ENCODE measurements at regions not wholly inside any gene's neighbourhood (a gene's known extent, or its start where the extent isn't known, plus 50 kb on each side); places are given as distances from the start of the nearest gene placed in this dataset.

GRCh38 chr5:138695781-138696180, 57.4 kb upstream of the CTNNA1 start:
- Mint-ChIP-seq H3K36me3 (no peaks in the 10 kb centered on the region), H3K27me3 (ENCODE audit: low read depth in 2 of 2) (peaks cover 40 to 53% of the 10 kb centered on the region in 2 donors), H3K27ac (no peak overlapping the region), H3K4me1 (peaks cover 4 to 5% of the 10 kb centered on the region in 2 donors), H3K9me3 (no peaks in the 10 kb centered on the region), H3K4me3 (no peak overlapping the region)
- peaks cover 12% of the 10 kb centered on the region for H3K27me3 ChIP-seq (ENCODE audit: control insufficient read depth, insufficient read depth, low read length)
- TF ChIP-seq, protein P1, sequence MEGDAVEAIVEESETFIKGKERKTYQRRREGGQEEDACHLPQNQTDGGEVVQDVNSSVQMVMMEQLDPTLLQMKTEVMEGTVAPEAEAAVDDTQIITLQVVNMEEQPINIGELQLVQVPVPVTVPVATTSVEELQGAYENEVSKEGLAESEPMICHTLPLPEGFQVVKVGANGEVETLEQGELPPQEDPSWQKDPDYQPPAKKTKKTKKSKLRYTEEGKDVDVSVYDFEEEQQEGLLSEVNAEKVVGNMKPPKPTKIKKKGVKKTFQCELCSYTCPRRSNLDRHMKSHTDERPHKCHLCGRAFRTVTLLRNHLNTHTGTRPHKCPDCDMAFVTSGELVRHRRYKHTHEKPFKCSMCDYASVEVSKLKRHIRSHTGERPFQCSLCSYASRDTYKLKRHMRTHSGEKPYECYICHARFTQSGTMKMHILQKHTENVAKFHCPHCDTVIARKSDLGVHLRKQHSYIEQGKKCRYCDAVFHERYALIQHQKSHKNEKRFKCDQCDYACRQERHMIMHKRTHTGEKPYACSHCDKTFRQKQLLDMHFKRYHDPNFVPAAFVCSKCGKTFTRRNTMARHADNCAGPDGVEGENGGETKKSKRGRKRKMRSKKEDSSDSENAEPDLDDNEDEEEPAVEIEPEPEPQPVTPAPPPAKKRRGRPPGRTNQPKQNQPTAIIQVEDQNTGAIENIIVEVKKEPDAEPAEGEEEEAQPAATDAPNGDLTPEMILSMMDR (IDR thresholded peaks at IDR 0.05) = no peak
- DNase-seq (no peak), ATAC-seq (no peak)
- no peaks in the 10 kb centered on the region for H3K4me1 ChIP-seq (ENCODE audit: control insufficient read depth, insufficient read depth, low read length)
- intact Hi-C loops (cut with micrococcal nuclease) = no loop called here
- H3K36me3 ChIP-seq (ENCODE audit: control insufficient read depth, insufficient read depth, low read length) = no peaks in the 10 kb centered on the region
- H3K27ac ChIP-seq (ENCODE audit: low read length) = no peak overlapping the region
- no peaks in the 10 kb centered on the region for H3K9me3 ChIP-seq (ENCODE audit: control insufficient read depth, insufficient read depth, low read length)
- no peak overlapping the region for H3K4me3 ChIP-seq (ENCODE audit: low read length)
- WGBS (ENCODE audit: insufficient coverage) = 93% methylated on average over 3 of the region's 3 CpGs

DNA sequence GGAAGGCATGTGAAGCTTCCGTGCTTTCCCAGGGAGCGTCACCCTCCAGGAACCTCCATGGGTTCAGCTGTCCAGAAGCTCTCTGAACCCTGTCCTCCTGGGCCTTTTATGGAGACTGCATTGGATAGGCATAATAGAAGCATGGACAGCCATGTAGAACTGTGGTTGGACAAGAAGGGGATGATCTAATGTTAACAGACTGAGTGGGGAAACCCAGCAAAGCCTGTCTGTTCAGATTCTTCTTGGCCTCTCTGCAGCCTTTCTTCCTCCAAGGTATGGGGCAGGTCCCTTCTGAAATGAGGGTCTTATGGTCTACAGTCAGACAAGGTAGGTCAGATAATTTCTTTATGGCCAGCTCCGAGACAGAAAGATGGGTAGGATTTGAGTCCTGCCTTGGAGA, 59.1 kb upstream of the CTNNA1 start:
- 98% methylated on average over 3 of the region's 3 CpGs for WGBS (ENCODE audit: insufficient coverage)

GRCh38 chr5:138692370-138692769, 60.9 kb upstream of the CTNNA1 start:
- Histone ChIP-seq H3K9me3 (ENCODE audit: control insufficient read depth, insufficient read depth, low read length) (no peaks in the 10 kb centered on the region), H3K27me3 (ENCODE audit: control insufficient read depth, insufficient read depth, low read length) (peaks cover 15% of the 10 kb centered on the region), H3K4me3 (ENCODE audit: low read length) (no peak overlapping the region), H3K27ac (ENCODE audit: low read length) (no peak overlapping the region), H3K4me1 (ENCODE audit: control insufficient read depth, insufficient read depth, low read length) (no peaks in the 10 kb centered on the region), H3K36me3 (ENCODE audit: control insufficient read depth, insufficient read depth, low read length) (no peaks in the 10 kb centered on the region)
- intact Hi-C loops (cut with micrococcal nuclease) = no loop called here
- no peak overlapping the region for H3K27ac Mint-ChIP-seq
- H3K27me3 Mint-ChIP-seq (ENCODE audit: low read depth in 2 of 2) = peaks cover 32 to 44% of the 10 kb centered on the region in 2 donors
- no peak for ATAC-seq
- no peak overlapping the region for H3K4me3 Mint-ChIP-seq
- no peaks in the 10 kb centered on the region for H3K9me3 Mint-ChIP-seq
- TF ChIP-seq, protein P1 (IDR thresholded peaks at IDR 0.05) = no peak
- no peaks in the 10 kb centered on the region for H3K36me3 Mint-ChIP-seq
- peaks cover 0 to 4% of the 10 kb centered on the region in 2 donors for H3K4me1 Mint-ChIP-seq
- no peak for DNase-seq

More for the DNA sequence above, 59.1 kb upstream of the CTNNA1 start:
- Histone ChIP-seq H3K4me3 (ENCODE audit: low read length) (no peak overlapping the region), H3K4me1 (ENCODE audit: control insufficient read depth, insufficient read depth, low read length) (no peaks in the 10 kb centered on the region), H3K27me3 (ENCODE audit: control insufficient read depth, insufficient read depth, low read length) (peaks cover 9% of the 10 kb centered on the region), H3K27ac (ENCODE audit: low read length) (no peak overlapping the region), H3K36me3 (ENCODE audit: control insufficient read depth, insufficient read depth, low read length) (no peaks in the 10 kb centered on the region), H3K9me3 (ENCODE audit: control insufficient read depth, insufficient read depth, low read length) (no peaks in the 10 kb centered on the region)
- ATAC-seq (no peak), DNase-seq (no peak)
- H3K4me3 Mint-ChIP-seq = no peak overlapping the region
- no peaks in the 10 kb centered on the region for H3K36me3 Mint-ChIP-seq
- peaks cover under 1 to 4% of the 10 kb centered on the region in 2 donors for H3K4me1 Mint-ChIP-seq
- H3K27ac Mint-ChIP-seq = no peak overlapping the region
- no peaks in the 10 kb centered on the region for H3K9me3 Mint-ChIP-seq
- peaks cover 31 to 46% of the 10 kb centered on the region in 2 donors for H3K27me3 Mint-ChIP-seq (ENCODE audit: low read depth in 2 of 2)
- intact Hi-C loops (cut with micrococcal nuclease) = no loop called here
- TF ChIP-seq, protein P1 (IDR thresholded peaks at IDR 0.05) = no peak

DNA sequence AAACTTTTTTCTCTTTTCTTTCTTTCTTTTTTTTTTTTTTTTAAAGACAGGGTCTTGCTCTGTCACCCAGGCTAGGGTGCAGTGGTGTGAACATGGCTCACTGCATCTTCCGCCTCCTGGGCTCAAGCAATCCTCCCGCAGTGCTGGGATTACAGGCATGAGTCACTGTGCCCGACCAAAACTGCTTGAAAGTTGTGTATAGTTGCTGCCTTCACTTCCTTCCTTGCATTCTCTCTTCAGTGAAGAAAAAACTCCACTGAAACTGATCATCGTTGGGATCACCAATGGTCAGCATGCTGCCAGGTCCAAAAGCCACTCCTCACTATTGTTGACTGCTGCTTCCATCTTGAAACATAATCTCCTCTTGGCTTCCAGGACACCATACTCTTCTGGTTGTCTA, 66.6 kb upstream of the CTNNA1 start:
- no peak overlapping the region for H3K4me3 Mint-ChIP-seq
- H3K27ac ChIP-seq (ENCODE audit: low read length) = no peak overlapping the region
- H3K27me3 Mint-ChIP-seq (ENCODE audit: low read depth in 2 of 2) = peaks cover 42 to 44% of the 10 kb centered on the region in 2 donors

More for the DNA sequence above, 66.6 kb upstream of the CTNNA1 start:
- H3K4me1 Mint-ChIP-seq = peaks cover 0 to 3% of the 10 kb centered on the region in 2 donors
- Histone ChIP-seq H3K4me3 (ENCODE audit: low read length) (no peak overlapping the region), H3K36me3 (ENCODE audit: control insufficient read depth, insufficient read depth, low read length) (no peaks in the 10 kb centered on the region), H3K4me1 (ENCODE audit: control insufficient read depth, insufficient read depth, low read length) (no peaks in the 10 kb centered on the region), H3K9me3 (ENCODE audit: control insufficient read depth, insufficient read depth, low read length) (peaks cover 4% of the 10 kb centered on the region), H3K27me3 (ENCODE audit: control insufficient read depth, insufficient read depth, low read length) (peaks cover 18% of the 10 kb centered on the region)
- H3K27ac Mint-ChIP-seq = no peak overlapping the region
- intact Hi-C loops (cut with micrococcal nuclease) = no loop called here
- TF ChIP-seq, protein P1 (IDR thresholded peaks at IDR 0.05) = no peak
- no peaks in the 10 kb centered on the region for H3K9me3 Mint-ChIP-seq
- 43% methylated on average over 4 of the region's 4 CpGs for WGBS (ENCODE audit: insufficient coverage)
- DNase-seq (no peak), ATAC-seq (no peak)
- no peaks in the 10 kb centered on the region for H3K36me3 Mint-ChIP-seq
